IPS-20b (cell line): ENCODE measurements at regions not wholly inside any gene's neighbourhood (a gene's known extent, or its start where the extent isn't known, plus 50 kb on each side); places are given as distances from the start of the nearest gene placed in this dataset.

Experiments
- H3K27ac ChIP-seq: one replicate; pipeline ENCODE4 v1.5.1; 2013; ENCODE audit warnings: low read length
- H3K27me3 ChIP-seq: 2 replicates; pipeline ENCODE4 v1.6.1; 2013; ENCODE audit warnings: mild to moderate bottlenecking, low read length, inconsistent platforms; ENCODE audit not compliant: insufficient read depth
- H3K36me3 ChIP-seq: 2 replicates; pipeline ENCODE4 v1.6.1; 2013; ENCODE audit warnings: low read depth, mild to moderate bottlenecking, inconsistent platforms, low read length, moderate library complexity; ENCODE audit not compliant: insufficient read depth
- H3K4me1 ChIP-seq: 2 replicates; pipeline ENCODE4 v1.6.1; 2013; ENCODE audit warnings: mild to moderate bottlenecking, control low read depth, inconsistent platforms, low read length, moderate library complexity; ENCODE audit not compliant: insufficient read depth
- H3K4me3 ChIP-seq: 2 replicates; pipeline ENCODE4 v1.5.1; 2013; ENCODE audit warnings: mild to moderate bottlenecking, low read length, inconsistent platforms
- H3K9ac ChIP-seq: 2 replicates; pipeline ENCODE4 v1.6.1; 2013; ENCODE audit warnings: low read depth, mild to moderate bottlenecking, inconsistent platforms, low read length, moderate library complexity
- H3K9me3 ChIP-seq: 2 replicates; pipeline ENCODE4 v1.6.1; 2013; ENCODE audit warnings: mild to moderate bottlenecking, low read depth, low read length, inconsistent platforms; ENCODE audit not compliant: insufficient read depth

DNA sequence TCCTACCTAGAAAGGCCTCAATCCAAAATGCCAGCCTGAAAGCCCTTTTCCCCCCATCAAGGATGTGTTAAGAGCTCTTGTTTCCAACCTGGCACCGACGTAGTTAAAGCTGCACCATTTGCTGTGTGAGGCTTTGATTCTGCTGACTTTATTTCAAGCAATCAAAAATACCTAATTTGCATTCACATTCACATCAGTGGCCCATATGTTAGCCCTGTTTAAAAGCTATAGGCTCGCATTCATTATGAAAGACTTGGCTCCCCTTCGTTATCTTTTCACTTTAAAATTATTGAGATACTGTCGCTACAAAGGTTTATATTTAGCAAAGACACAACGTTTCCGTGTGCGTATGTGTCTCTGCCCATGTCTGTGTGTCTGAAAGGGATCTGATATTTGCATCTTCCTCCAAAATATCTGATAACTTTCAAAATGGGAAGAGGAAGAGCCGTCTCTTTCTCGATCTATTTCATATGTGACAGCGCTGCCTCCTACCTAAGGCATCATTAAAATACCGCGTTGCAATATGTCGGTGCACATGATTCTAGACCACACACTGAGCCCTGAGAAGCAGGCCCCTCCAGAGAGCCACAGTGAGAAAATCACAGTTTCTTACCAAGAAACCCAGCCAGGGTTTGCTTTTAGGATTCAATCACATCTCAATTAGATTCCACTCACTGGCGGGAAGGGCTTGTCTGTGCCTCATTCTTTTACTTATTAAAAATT is 57.1 kb upstream of the ITPRID1 start:
- H3K36me3 ChIP-seq, result no peaks in the 10 kb centered on the region
- no peaks in the 10 kb centered on the region for H3K9me3 ChIP-seq
- peaks cover 94% of the 10 kb centered on the region for H3K27me3 ChIP-seq
- no peak overlapping the region for H3K9ac ChIP-seq
- peaks cover 3% of the 10 kb centered on the region; the same call in 1 of the 2 replicates for H3K4me1 ChIP-seq
- no peak overlapping the region for H3K27ac ChIP-seq
- H3K4me3 ChIP-seq, result no peak overlapping the region

DNA sequence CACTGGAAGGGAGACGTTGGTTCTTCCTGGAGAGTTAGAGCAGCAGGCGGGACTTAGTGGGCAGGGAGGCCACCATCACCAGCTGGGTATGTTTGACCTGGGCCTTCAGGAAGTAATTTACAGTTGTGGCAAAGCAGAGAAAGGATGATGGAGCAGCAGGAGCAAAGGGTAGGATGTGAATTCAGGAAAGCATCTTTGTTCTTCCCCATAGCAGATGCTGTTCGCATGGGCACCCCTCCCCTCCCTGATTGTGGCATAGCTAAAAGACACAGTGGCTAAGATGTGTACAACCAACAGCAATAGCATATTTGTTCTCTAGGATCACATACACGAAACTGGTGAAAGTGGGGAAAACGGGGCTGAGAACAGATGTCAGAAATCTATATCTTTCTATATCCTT is 56.3 kb upstream of the ITPRID1 start:
- H3K27ac ChIP-seq, result no peak overlapping the region
- peaks cover 94% of the 10 kb centered on the region for H3K27me3 ChIP-seq
- peaks cover 3% of the 10 kb centered on the region; the same call in 1 of the 2 replicates for H3K4me1 ChIP-seq
- H3K9me3 ChIP-seq, result no peaks in the 10 kb centered on the region
- no peak overlapping the region for H3K4me3 ChIP-seq
- no peaks in the 10 kb centered on the region for H3K36me3 ChIP-seq
- no peak overlapping the region for H3K9ac ChIP-seq

DNA sequence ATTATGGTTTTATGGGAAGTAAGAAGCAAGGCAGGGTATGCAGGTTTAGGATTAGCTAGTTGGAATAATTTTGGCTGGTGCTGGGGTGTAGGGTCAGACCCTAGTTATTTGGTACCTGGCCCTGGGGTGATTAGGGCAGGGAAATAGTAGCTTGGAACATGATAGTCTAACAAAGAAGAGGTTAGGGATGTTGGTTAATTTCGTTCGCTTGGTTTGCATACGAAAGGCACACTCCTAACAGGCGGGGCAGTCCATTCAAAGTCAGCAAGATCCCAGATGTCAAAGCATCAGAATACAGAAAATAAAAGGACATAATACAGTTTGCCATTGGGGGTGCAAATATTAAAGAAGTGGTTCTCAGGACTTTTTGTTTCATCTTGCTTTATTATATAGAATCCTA is 55.7 kb upstream of the ITPRID1 start:
- Histone ChIP-seq H3K36me3 (no peaks in the 10 kb centered on the region), H3K4me3 (no peak overlapping the region), H3K9me3 (no peaks in the 10 kb centered on the region), H3K27me3 (peaks cover 93% of the 10 kb centered on the region), H3K9ac (no peak overlapping the region), H3K4me1 (peaks cover 3% of the 10 kb centered on the region; the same call in 1 of the 2 replicates), H3K27ac (no peak overlapping the region)

DNA sequence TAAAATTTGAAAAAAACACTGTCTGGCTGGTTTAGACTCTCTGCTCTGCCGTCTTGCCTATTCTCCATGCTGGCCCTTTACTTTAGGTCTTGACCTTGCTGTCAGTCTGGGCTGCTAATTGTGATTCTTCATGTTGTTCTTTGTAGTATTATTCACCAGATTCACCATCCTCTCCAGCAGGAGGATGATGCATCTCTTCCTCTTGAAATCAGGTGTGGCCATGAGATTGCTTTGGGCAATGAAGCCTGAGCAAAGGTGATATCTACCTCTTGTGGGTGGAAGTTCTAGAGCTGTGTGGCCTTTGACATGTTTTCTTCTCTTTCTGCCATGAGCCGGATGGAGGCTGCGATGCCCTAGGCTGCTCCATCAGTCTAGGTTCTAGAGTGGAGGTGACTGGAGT is 51.3 kb upstream of the ITPRID1 start:
- H3K36me3 ChIP-seq, result no peaks in the 10 kb centered on the region
- no peak overlapping the region for H3K27ac ChIP-seq
- no peak overlapping the region for H3K9ac ChIP-seq
- H3K4me3 ChIP-seq, result no peak overlapping the region
- H3K4me1 ChIP-seq, result peaks cover 21% of the 10 kb centered on the region
- H3K9me3 ChIP-seq, result no peaks in the 10 kb centered on the region
- H3K27me3 ChIP-seq, result peaks cover 75% of the 10 kb centered on the region
